GM12878 (cell line): ENCODE measurements at regions not wholly inside any gene's neighbourhood (a gene's known extent, or its start where the extent isn't known, plus 50 kb on each side); places are given as distances from the start of the nearest gene placed in this dataset.

Experiments used
- ATAC-seq: fragments of 200-7000 bp; cut with Tn5 transposase; 3 replicates; pipeline ENCODE4 v1.9.1; 2020; ENCODE audit warnings: mild to moderate bottlenecking, moderate library complexity
- BruUV-seq: library from RNA; stranded (reverse); fragments of 400-500 nt; replicated peaks from 2 replicates; lab custom pipeline; 2021; lab: Mats Ljungman, UMichigan
- CTCF ChIA-PET: fragments of 300-600 bp; sonication (Branson Sonifier 250); formaldehyde crosslinking; extraction: SDS; loops from one replicate; lab custom pipeline; 2021; ENCODE audit warnings: inconsistent platforms; lab: Yijun Ruan, JAX
- POLR2A ChIA-PET: fragments of 350-600 bp; formaldehyde crosslinking; extraction: SDS; loops from one replicate; lab custom pipeline; 2021; ENCODE audit warnings: inconsistent platforms; lab: Charles Lee
- RAD21 ChIA-PET: fragments of 300-600 bp; sonication (Branson Sonifier 250); formaldehyde crosslinking; loops from one replicate; lab custom pipeline; 2023; ENCODE audit warnings: antibody characterized with exemption; ENCODE audit not compliant: unreplicated experiment; lab: Charles Lee
- SMC1A ChIA-PET: fragments of 300-600 bp; sonication (Branson Sonifier 250); formaldehyde crosslinking; loops from one replicate; lab custom pipeline; 2023; ENCODE audit not compliant: unreplicated experiment, uncharacterized antibody; lab: Charles Lee
- DNase-seq: peaks from one replicate; pipeline ENCODE4 v3.0.0-alpha.2; 2011; ENCODE audit warnings: low read depth, low spot score
- FAIRE-seq: peaks from 3 replicates; lab custom pipeline; 2011; peaks lifted over from hg19 to GRCh38; lab: Jason Lieb, UNC
- H2AFZ ChIP-seq: 2 replicates; pipeline ENCODE4 v1.6.0; 2011; ENCODE audit warnings: low read depth, low read length, control low read depth; ENCODE audit not compliant: control insufficient read depth
- H3K27ac ChIP-seq: 2 replicates; pipeline ENCODE4 v1.5.1; 2011; ENCODE audit warnings: control low read depth; ENCODE audit not compliant: control insufficient read depth, insufficient read depth
- H3K27me3 ChIP-seq, 2 experiments: replicated peaks in 1 of 2; 2 replicates each; pipeline versions ENCODE4 v1.6.0 to v1.6.1; 2011; ENCODE audit warnings: low read length in 1 of 2; ENCODE audit not compliant: control insufficient read depth in 2 of 2, insufficient read depth in 2 of 2
- H3K36me3 ChIP-seq, 2 experiments: 2 replicates each; pipeline ENCODE4 v1.5.1; 2011; ENCODE audit warnings: low read length in 1 of 2; ENCODE audit not compliant: control insufficient read depth in 2 of 2, insufficient read depth in 2 of 2
- H3K4me1 ChIP-seq: 2 replicates; pipeline ENCODE4 v1.6.1; 2011; ENCODE audit warnings: mild to moderate bottlenecking, low read length, moderate library complexity, mixed read lengths; ENCODE audit not compliant: control insufficient read depth, insufficient read depth
- H3K4me2 ChIP-seq: 2 replicates; pipeline ENCODE4 v1.6.0; 2011; ENCODE audit warnings: control low read depth; ENCODE audit not compliant: control insufficient read depth, insufficient read depth
- H3K4me3 ChIP-seq: fragments of 200-600 bp; sonication (generic); 2 replicates; pipeline ENCODE4 v1.5.1; 2016
- H3K79me2 ChIP-seq: 2 replicates; pipeline ENCODE4 v1.6.0; 2011; ENCODE audit warnings: low read length; ENCODE audit not compliant: control insufficient read depth, insufficient read depth
- H3K9ac ChIP-seq: 2 replicates; pipeline ENCODE4 v1.8.0; 2011; ENCODE audit warnings: low read length, control low read depth, mixed read lengths; ENCODE audit not compliant: control insufficient read depth, insufficient read depth
- H3K9me3 ChIP-seq: replicated peaks from 3 replicates; pipeline ENCODE4 v1.5.1; 2011; ENCODE audit warnings: mild to moderate bottlenecking, low read length; ENCODE audit not compliant: control insufficient read depth, insufficient read depth
- H4K20me1 ChIP-seq: 2 replicates; pipeline ENCODE4 v1.6.0; 2011; ENCODE audit not compliant: control insufficient read depth, insufficient read depth
- BMI1 ChIP-seq: fragments of 450-650 bp; IDR thresholded peaks from 2 replicates; pipeline ENCODE4 v1.6.1; 2016; ENCODE audit warnings: mild to moderate bottlenecking, moderate library complexity, borderline replicate concordance
- HSF1 ChIP-seq: fragments of 150-350 bp; IDR thresholded peaks from 2 replicates; pipeline ENCODE4 v1.6.1; 2014; ENCODE audit warnings: mild to moderate bottlenecking, low read depth, low read length
- SMAD1 ChIP-seq: fragments of 450-650 bp; IDR thresholded peaks from 2 replicates; pipeline ENCODE4 v1.6.1; 2018; ENCODE audit warnings: mild to moderate bottlenecking, low read depth; ENCODE audit not compliant: partially characterized antibody
- WGBS: methylation state at CpG from one replicate; pipeline ENCODE4 v1.1.6; 2016; ENCODE audit warnings: low lambda C conversion rate; ENCODE audit not compliant: insufficient replicate concordance, insufficient coverage; ENCODE audit errors: missing lambda C conversion rate; 5-methylcytosine and 5-hydroxymethylcytosine counted together
- in situ Hi-C: fragments of 300-500 bp; cut with MboI; formaldehyde crosslinking; loops from 9 replicates; pipeline ENCODE4 v1.14.3; 2018; ENCODE audit warnings: mixed read lengths
- intact Hi-C: fragments of 100-400 bp; cut with micrococcal nuclease; formaldehyde crosslinking; loops from one replicate; pipeline ENCODE4 v1.14.2; 2022; ENCODE audit not compliant: unreplicated experiment
- TF ChIP-seq, protein P1 (sequence below): IDR thresholded peaks from 2 replicates; pipeline ENCODE4 v1.6.1; 2012; ENCODE audit warnings: low read depth, low read length, improper control_type of control experiment

GRCh38 chr11:115676206-115676605 is 172.0 kb upstream of the CADM1 start:
- in situ Hi-C loops: no loop called here

More at GRCh38 chr11:115676206-115676605, 172.0 kb upstream of the CADM1 start:
- H2AFZ ChIP-seq: no peak overlapping the region
- H3K36me3 ChIP-seq: no peaks in the 10 kb centered on the region
- WGBS: 34% methylated on average over 4 of the region's 4 CpGs
- H3K9me3 ChIP-seq: no peaks in the 10 kb centered on the region
- H3K4me1 ChIP-seq: no peaks in the 10 kb centered on the region
- FAIRE-seq: no peak
- POLR2A ChIA-PET: no interaction called here
- H4K20me1 ChIP-seq: no peaks in the 10 kb centered on the region
- no peaks in the 10 kb centered on the region for H3K27me3 ChIP-seq
- H3K4me3 ChIP-seq: no peak overlapping the region
- no peak for ATAC-seq
- H3K9ac ChIP-seq: no peak overlapping the region
- 0 out of 2 replicates have a peak, but pooled peaks have one; percentile 45 for TF ChIP-seq BMI1
- no peak for TF ChIP-seq HSF1
- TF ChIP-seq, protein P1, sequence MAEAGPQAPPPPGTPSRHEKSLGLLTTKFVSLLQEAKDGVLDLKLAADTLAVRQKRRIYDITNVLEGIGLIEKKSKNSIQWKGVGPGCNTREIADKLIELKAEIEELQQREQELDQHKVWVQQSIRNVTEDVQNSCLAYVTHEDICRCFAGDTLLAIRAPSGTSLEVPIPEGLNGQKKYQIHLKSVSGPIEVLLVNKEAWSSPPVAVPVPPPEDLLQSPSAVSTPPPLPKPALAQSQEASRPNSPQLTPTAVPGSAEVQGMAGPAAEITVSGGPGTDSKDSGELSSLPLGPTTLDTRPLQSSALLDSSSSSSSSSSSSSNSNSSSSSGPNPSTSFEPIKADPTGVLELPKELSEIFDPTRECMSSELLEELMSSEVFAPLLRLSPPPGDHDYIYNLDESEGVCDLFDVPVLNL: no peak
- TF ChIP-seq SMAD1: no peak
- intact Hi-C loops: loop anchor here (10.0 kb wide), 1 partner anchor 341 kb away; no protein-coding TSS in a partner anchor
- SMC1A ChIA-PET: interaction anchor here (0.7 kb wide), 1 partner anchor 224 kb away, joined by 3 read pairs; no protein-coding TSS in a partner anchor
- no peaks in the 10 kb centered on the region for H3K79me2 ChIP-seq
- RAD21 ChIA-PET: no interaction called here
- CTCF ChIA-PET: no interaction called here
- no peak for DNase-seq
- no peak overlapping the region for H3K4me2 ChIP-seq
- BruUV-seq: no TSS peak
- no peak overlapping the region for H3K27ac ChIP-seq
